Neutrophil (primary cell): ENCODE measurements at regions not wholly inside any gene's neighbourhood (a gene's known extent, or its start where the extent isn't known, plus 50 kb on each side); places are given as distances from the start of the nearest gene placed in this dataset.

Experiments used
- H3K27ac ChIP-seq: fragments of 200-600 bp; sonication (generic); 2 replicates; pipeline ENCODE4 v1.5.1; 2016; ENCODE audit warnings: mild to moderate bottlenecking, moderate library complexity
- H3K27me3 ChIP-seq: fragments of 200-600 bp; sonication (generic); 2 replicates; pipeline ENCODE4 v1.6.0; 2016; ENCODE audit warnings: mild to moderate bottlenecking
- H3K36me3 ChIP-seq: fragments of 200-600 bp; sonication (generic); 2 replicates; pipeline ENCODE4 v1.5.1; 2017
- H3K4me1 ChIP-seq, 2 experiments: fragments of 200-600 bp in 1 of 2; sonication (generic) in 1 of 2; 1 replicate in 1 of 2; 2 replicates in 1 of 2; pipeline versions ENCODE4 v1.5.1 to v1.6.1; 2013 to 2016; ENCODE audit warnings: low read depth in 1 of 2, low read length in 1 of 2, mild to moderate bottlenecking in 1 of 2, moderate library complexity in 1 of 2; ENCODE audit not compliant: control insufficient read depth in 1 of 2, insufficient read depth in 1 of 2
- H3K4me3 ChIP-seq, 2 experiments: fragments of 200-600 bp in 1 of 2; sonication (generic) in 1 of 2; 1 replicate in 1 of 2; 2 replicates in 1 of 2; pipeline ENCODE4 v1.5.1; 2013 to 2016; ENCODE audit warnings: low read depth in 1 of 2, low read length in 1 of 2, mild to moderate bottlenecking in 1 of 2, moderate library complexity in 1 of 2
- H3K9me3 ChIP-seq: fragments of 200-600 bp; sonication (generic); 2 replicates; pipeline ENCODE4 v1.5.1; 2016
- CTCF ChIP-seq: fragments of 200-600 bp; sonication (generic); IDR thresholded peaks from 2 replicates; pipeline ENCODE4 v1.5.1; 2016; ENCODE audit warnings: antibody characterized with exemption

- no peaks in the 10 kb centered on the region for H3K9me3 ChIP-seq
- H3K4me3 ChIP-seq: no peak overlapping the region
- H3K27ac ChIP-seq: no peak overlapping the region
- H3K36me3 ChIP-seq: no peaks in the 10 kb centered on the region
- H3K4me1 ChIP-seq: no peaks in the 10 kb centered on the region
- H3K27me3 ChIP-seq: no peaks in the 10 kb centered on the region
- no peak for TF ChIP-seq CTCF
Measured at GRCh38 chr6:1200081-1200408, 111.9 kb upstream of the FOXQ1 start.

DNA sequence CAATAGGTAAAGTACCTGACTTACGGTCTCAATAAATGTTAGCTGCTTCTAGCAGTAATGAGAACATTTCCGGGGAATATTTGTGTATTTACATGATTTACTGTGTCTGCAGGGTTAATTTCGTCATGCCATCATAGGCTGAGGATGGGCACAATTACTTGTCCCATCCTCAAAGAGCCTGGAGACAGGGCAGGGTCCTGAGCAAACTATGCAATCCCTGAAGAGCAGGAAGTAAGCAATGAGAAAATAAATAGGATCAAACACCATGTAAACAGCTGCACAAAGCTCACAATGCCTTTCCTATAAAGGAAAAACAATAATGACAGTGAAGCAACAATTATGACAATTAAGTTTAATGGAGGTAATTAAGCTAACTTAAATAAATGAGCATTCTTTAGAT is 114.6 kb upstream of the FOXQ1 start:
- no peaks in the 10 kb centered on the region for H3K36me3 ChIP-seq
- no peak for TF ChIP-seq CTCF
- no peak overlapping the region for H3K27ac ChIP-seq
- H3K4me3 ChIP-seq: no peak overlapping the region
- H3K9me3 ChIP-seq: no peaks in the 10 kb centered on the region
- H3K27me3 ChIP-seq: no peaks in the 10 kb centered on the region
- no peaks in the 10 kb centered on the region for H3K4me1 ChIP-seq

- peaks cover 8% of the 10 kb centered on the region for H3K27me3 ChIP-seq
- no peak overlapping the region for H3K27ac ChIP-seq
- no peaks in the 10 kb centered on the region for H3K36me3 ChIP-seq
- TF ChIP-seq CTCF: no peak
- H3K4me3 ChIP-seq: no peak overlapping the region
- H3K9me3 ChIP-seq: no peaks in the 10 kb centered on the region
- H3K4me1 ChIP-seq: no peaks in the 10 kb centered on the region
Measured at GRCh38 chr6:1191141-1191630, 120.7 kb upstream of the FOXQ1 start.

- H3K27ac ChIP-seq: no peak overlapping the region
- no peak overlapping the region for H3K4me3 ChIP-seq
- no peaks in the 10 kb centered on the region for H3K4me1 ChIP-seq
- H3K9me3 ChIP-seq: no peaks in the 10 kb centered on the region
- peaks cover 8% of the 10 kb centered on the region for H3K27me3 ChIP-seq
- no peak for TF ChIP-seq CTCF
- H3K36me3 ChIP-seq: no peaks in the 10 kb centered on the region
Measured at GRCh38 chr6:1190366-1190765, 121.5 kb upstream of the FOXQ1 start.

- no peak for TF ChIP-seq CTCF
- H3K27ac ChIP-seq: no peak overlapping the region
- H3K4me3 ChIP-seq: no peak overlapping the region
- no peaks in the 10 kb centered on the region for H3K9me3 ChIP-seq
- no peaks in the 10 kb centered on the region for H3K4me1 ChIP-seq
- H3K36me3 ChIP-seq: no peaks in the 10 kb centered on the region
- peaks cover 13% of the 10 kb centered on the region for H3K27me3 ChIP-seq
Measured at GRCh38 chr6:1188199-1188598, 123.7 kb upstream of the FOXQ1 start.
